ENCODE measurements at regions not wholly inside any gene's neighbourhood (a gene's known extent, or its start where the extent isn't known, plus 50 kb on each side); places are given as distances from the start of the nearest gene placed in this dataset. TPM values are rescaled to one million over a fixed set of nuclear protein-coding genes. Genes with fewer than 3 reads are reported as not detected.

DNA sequence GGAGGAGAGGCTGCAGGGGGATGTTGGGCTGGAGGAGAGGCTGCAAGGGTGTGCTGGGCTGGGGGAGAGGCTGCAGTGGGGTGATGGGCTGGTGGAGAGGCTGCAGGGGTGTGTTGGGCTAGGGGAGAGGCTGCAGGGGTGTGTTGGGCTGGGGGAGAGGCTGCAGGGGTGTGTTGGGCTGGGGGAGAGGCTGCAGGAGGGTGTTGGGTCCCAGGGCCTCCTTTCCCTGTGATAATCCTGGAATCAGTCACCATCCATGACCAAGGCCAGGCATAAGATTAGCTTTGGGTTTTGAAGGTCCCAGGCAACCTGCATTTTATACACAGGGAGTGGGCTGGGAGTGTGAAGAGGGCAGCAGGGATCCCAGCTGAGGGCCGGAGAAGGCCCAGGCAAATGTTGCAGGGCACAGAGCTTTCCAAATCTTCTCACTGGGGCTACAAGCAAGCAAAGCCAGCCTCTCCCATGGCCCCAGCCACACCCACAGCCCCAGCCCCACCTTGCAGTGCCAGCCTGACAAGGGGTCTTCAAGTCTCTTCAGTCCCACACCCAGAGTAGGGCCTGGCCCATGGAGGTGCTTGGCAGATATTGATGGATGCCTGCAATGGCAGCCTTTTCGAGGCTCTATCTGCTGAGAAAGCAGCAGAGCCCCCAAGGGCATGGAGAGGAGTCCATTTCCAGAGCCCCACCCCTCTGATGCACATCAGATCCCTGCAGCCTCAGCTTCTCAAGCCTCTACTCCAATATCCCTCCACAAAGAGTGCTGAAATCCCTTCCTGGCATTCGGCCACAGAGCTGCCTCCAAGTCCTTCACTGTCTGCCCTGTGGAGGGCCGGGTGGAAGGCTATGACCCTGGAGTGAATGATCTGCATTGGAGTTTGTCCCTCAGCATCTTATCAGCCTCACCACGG lies 50.3 kb upstream of the GLI2 start:
- ChIA-PET CTCF (interaction anchor here (0.8 kb wide), 1 partner anchor 10 kb away, joined by 3 read pairs; no protein-coding TSS in a partner anchor), POLR2A (no interaction called here)
- H3K4me2 ChIP-seq (replicated peaks; ENCODE audit: low read depth, low read length, poor library complexity, severe bottlenecking) = no peak overlapping the region
- Mint-ChIP-seq H3K27ac (no peak overlapping the region), H3K27me3 (peaks cover 31% of the 10 kb centered on the region), H3K4me1 (no peaks in the 10 kb centered on the region), H3K4me3 (no peak overlapping the region), H3K9me3 (ENCODE audit: insufficient read depth) (no peaks in the 10 kb centered on the region)
- 86% methylated on average over 5 of the region's 5 CpGs for WGBS (ENCODE audit: insufficient coverage)
- TF ChIP-seq, protein P1, sequence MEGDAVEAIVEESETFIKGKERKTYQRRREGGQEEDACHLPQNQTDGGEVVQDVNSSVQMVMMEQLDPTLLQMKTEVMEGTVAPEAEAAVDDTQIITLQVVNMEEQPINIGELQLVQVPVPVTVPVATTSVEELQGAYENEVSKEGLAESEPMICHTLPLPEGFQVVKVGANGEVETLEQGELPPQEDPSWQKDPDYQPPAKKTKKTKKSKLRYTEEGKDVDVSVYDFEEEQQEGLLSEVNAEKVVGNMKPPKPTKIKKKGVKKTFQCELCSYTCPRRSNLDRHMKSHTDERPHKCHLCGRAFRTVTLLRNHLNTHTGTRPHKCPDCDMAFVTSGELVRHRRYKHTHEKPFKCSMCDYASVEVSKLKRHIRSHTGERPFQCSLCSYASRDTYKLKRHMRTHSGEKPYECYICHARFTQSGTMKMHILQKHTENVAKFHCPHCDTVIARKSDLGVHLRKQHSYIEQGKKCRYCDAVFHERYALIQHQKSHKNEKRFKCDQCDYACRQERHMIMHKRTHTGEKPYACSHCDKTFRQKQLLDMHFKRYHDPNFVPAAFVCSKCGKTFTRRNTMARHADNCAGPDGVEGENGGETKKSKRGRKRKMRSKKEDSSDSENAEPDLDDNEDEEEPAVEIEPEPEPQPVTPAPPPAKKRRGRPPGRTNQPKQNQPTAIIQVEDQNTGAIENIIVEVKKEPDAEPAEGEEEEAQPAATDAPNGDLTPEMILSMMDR (IDR thresholded peaks at IDR 0.05) = no peak
- no peak for TF ChIP-seq EZH2 (IDR thresholded peaks at IDR 0.05; ENCODE audit: borderline replicate concordance, insufficient read depth, low read depth, low read length, poor library complexity, severe bottlenecking)
- H3K9ac ChIP-seq (ENCODE audit: low read length) = no peak overlapping the region
- no peaks in the 10 kb centered on the region for H3K9me3 ChIP-seq (ENCODE audit: control extremely low read depth in 1 of 3, control insufficient read depth in 2 of 3, insufficient read depth in 1 of 3, low read length in 2 of 3)
- no peak overlapping the region for H3K27ac ChIP-seq (ENCODE audit: low read length in 2 of 2)
- DNase-seq = no peak
- H3K79me2 ChIP-seq (ENCODE audit: control insufficient read depth, insufficient read depth, low read length) = no peaks in the 10 kb centered on the region
- intact Hi-C loops (cut with micrococcal nuclease) = no loop called here
- H3K4me3 ChIP-seq (ENCODE audit: control extremely low read depth in 1 of 5, extremely low read depth in 1 of 5, insufficient read depth in 1 of 5, low read depth in 2 of 5, low read length in 4 of 5) = no peak overlapping the region
- H3K4me1 ChIP-seq (ENCODE audit: control insufficient read depth in 2 of 2, insufficient read depth in 2 of 2, low read length in 2 of 2) = no peaks in the 10 kb centered on the region
- H2AFZ ChIP-seq (ENCODE audit: insufficient read depth, low read depth, low read length, poor library complexity, severe bottlenecking) = no peak overlapping the region
- no peak for ATAC-seq (ENCODE audit: low read depth)
- H3K27me3 ChIP-seq (replicated peaks in 1 of 4; ENCODE audit: control extremely low read depth in 1 of 4, control insufficient read depth in 3 of 4, insufficient read depth in 4 of 4, low read length in 3 of 4) = no peaks in the 10 kb centered on the region
- no peaks in the 10 kb centered on the region for H4K20me1 ChIP-seq (ENCODE audit: control insufficient read depth, insufficient read depth, low read length, poor library complexity, severe bottlenecking)
- H3K36me3 ChIP-seq (replicated peaks in 1 of 2; ENCODE audit: control extremely low read depth in 1 of 2, control insufficient read depth in 1 of 2, extremely low read depth in 1 of 2, insufficient read depth in 2 of 2, low read length in 1 of 2) = no peaks in the 10 kb centered on the region

Small RNAs in the stretch of these regions (small RNA-seq; reads per million reads assigned to genes)
- gene RF00019 (ENCODE audit: insufficient read length, low read depth, low replicate concordance) = not detected

Data from B cell (primary cell).